ENCODE measurements at regions not wholly inside any gene's neighbourhood (a gene's known extent, or its start where the extent isn't known, plus 50 kb on each side); places are given as distances from the start of the nearest gene placed in this dataset.

DNA sequence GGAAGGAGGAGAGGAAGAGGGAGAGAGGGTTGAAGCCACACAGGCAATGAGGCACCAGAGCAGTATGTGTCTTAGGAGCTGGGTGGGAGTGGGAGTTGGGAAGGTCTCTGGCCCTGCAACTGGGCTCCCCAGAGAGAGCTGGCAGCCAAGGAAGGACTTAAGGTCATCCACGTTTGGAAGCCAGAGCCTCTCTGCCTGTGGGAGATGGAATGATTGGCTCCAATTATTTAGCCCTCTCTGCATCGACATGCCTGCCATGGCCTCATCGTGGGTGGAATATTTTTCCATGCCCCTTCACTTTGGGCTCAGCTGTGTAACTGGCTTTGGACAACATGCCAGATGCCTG, 478.5 kb downstream of the RPS24 start:
- Mint-ChIP-seq H3K36me3 (ENCODE audit: insufficient read depth, unreplicated experiment) (no peaks in the 10 kb centered on the region), H3K4me3 (ENCODE audit: low read depth, unreplicated experiment) (no peak overlapping the region), H3K9me3 (ENCODE audit: low read depth, unreplicated experiment) (no peaks in the 10 kb centered on the region), H3K4me1 (ENCODE audit: low read depth, unreplicated experiment) (no peaks in the 10 kb centered on the region), H3K27ac (ENCODE audit: unreplicated experiment) (no peak overlapping the region), H3K27me3 (ENCODE audit: unreplicated experiment) (peaks cover 93% of the 10 kb centered on the region)
- BruUV-seq (replicated peaks) = no TSS peak
- intact Hi-C loops (cut with micrococcal nuclease; ENCODE audit: unreplicated experiment) = no loop called here
- CTCF ChIA-PET = interaction anchor here (1.3 kb wide), 1 partner anchor 12 kb away, joined by 4 read pairs; no protein-coding TSS in a partner anchor
- TF ChIP-seq, protein P1, sequence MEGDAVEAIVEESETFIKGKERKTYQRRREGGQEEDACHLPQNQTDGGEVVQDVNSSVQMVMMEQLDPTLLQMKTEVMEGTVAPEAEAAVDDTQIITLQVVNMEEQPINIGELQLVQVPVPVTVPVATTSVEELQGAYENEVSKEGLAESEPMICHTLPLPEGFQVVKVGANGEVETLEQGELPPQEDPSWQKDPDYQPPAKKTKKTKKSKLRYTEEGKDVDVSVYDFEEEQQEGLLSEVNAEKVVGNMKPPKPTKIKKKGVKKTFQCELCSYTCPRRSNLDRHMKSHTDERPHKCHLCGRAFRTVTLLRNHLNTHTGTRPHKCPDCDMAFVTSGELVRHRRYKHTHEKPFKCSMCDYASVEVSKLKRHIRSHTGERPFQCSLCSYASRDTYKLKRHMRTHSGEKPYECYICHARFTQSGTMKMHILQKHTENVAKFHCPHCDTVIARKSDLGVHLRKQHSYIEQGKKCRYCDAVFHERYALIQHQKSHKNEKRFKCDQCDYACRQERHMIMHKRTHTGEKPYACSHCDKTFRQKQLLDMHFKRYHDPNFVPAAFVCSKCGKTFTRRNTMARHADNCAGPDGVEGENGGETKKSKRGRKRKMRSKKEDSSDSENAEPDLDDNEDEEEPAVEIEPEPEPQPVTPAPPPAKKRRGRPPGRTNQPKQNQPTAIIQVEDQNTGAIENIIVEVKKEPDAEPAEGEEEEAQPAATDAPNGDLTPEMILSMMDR (IDR thresholded peaks at IDR 0.05; ENCODE audit: unreplicated experiment) = no peak
- no peak for DNase-seq

DNA sequence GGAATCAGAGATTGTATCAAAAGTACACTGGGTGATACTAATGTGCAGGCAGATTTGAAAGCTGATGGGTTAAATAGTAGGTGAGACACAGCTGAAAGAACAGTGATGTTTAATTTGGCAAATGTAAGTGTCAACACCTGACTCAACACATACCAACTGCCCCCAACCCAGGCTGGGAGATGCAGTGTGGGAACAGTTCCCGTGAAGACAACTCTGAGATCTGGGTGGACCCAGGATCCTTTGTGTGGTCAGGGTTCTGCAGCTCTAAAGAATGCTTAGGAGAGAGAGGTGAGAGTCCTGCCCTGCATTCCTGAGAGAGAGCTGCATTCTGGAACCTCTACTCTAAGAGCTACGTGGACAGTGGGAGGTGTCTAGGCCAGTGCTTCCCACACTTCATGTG, 479.7 kb downstream of the RPS24 start:
- Mint-ChIP-seq H3K27ac (ENCODE audit: unreplicated experiment) (no peak overlapping the region), H3K4me3 (ENCODE audit: low read depth, unreplicated experiment) (no peak overlapping the region), H3K4me1 (ENCODE audit: low read depth, unreplicated experiment) (no peaks in the 10 kb centered on the region), H3K36me3 (ENCODE audit: insufficient read depth, unreplicated experiment) (no peaks in the 10 kb centered on the region), H3K9me3 (ENCODE audit: low read depth, unreplicated experiment) (no peaks in the 10 kb centered on the region), H3K27me3 (ENCODE audit: unreplicated experiment) (peaks cover 93% of the 10 kb centered on the region)
- TF ChIP-seq, protein P1 (IDR thresholded peaks at IDR 0.05; ENCODE audit: unreplicated experiment) = no peak
- intact Hi-C loops (cut with micrococcal nuclease; ENCODE audit: unreplicated experiment) = no loop called here
- no TSS peak for BruUV-seq (replicated peaks)
- DNase-seq = no peak
- CTCF ChIA-PET = interaction anchor here (1.4 kb wide), 1 partner anchor 54 kb away, joined by 3 read pairs; no protein-coding TSS in a partner anchor

DNA sequence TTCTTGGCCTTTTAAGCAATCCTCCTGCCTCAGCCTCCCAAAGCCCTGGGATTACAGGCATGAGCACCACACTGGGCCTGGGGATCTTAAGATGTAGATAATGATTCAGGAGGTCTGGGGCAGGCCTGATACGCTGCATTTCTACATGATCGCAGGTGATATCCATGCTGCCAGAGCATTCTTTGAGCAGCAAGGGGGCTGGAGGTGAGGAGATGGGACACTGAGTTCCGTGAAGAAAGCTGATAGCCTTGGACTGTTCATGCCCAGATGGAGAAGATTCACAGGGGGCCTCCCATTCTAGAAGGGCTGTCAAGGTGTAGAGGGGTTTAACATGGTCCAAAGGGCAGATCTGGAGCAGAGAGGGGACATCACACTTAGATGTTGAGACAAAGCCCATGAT, 480.3 kb downstream of the RPS24 start:
- no peak for DNase-seq
- no peaks in the 10 kb centered on the region for H3K4me1 Mint-ChIP-seq (ENCODE audit: low read depth, unreplicated experiment)

DNA sequence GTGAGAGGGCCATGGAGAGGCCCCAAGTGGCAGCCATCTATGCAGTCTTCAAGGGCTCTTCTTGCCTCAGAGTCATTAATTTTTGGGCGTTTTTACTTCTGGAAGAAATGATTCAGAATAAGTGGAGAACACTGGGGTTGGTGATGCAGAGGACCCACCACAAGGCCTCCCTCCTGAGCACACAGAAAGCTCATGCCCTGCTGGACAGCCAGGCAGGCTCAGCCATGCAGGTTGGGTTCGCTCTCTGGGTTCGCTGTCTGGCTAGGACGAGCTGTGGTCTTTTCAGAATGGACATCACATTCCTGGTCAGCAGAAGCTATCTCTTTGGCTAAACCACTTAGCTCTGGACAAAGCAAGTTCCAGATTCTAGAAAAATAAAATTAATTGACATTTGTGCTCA, 480.8 kb downstream of the RPS24 start:
- no peaks in the 10 kb centered on the region for H3K36me3 Mint-ChIP-seq (ENCODE audit: insufficient read depth, unreplicated experiment)
- no peak overlapping the region for H3K27ac Mint-ChIP-seq (ENCODE audit: unreplicated experiment)
- intact Hi-C loops (cut with micrococcal nuclease; ENCODE audit: unreplicated experiment) = no loop called here
- CTCF ChIA-PET = interaction anchor here (0.6 to 1.4 kb wide), 3 partner anchors 41 to 613 kb away, joined by 3 to 4 read pairs (median 3); no protein-coding TSS in a partner anchor
- H3K27me3 Mint-ChIP-seq (ENCODE audit: unreplicated experiment) = peaks cover 93% of the 10 kb centered on the region
- H3K4me1 Mint-ChIP-seq (ENCODE audit: low read depth, unreplicated experiment) = no peaks in the 10 kb centered on the region
- BruUV-seq (replicated peaks) = no TSS peak
- no peaks in the 10 kb centered on the region for H3K9me3 Mint-ChIP-seq (ENCODE audit: low read depth, unreplicated experiment)
- TF ChIP-seq, protein P1 (IDR thresholded peaks at IDR 0.05; ENCODE audit: unreplicated experiment) = no peak
- no peak overlapping the region for H3K4me3 Mint-ChIP-seq (ENCODE audit: low read depth, unreplicated experiment)
- no peak for DNase-seq

More for the DNA sequence above, 480.3 kb downstream of the RPS24 start:
- CTCF ChIA-PET = interaction anchor here (1.4 kb wide), 1 partner anchor 55 kb away, joined by 3 read pairs; no protein-coding TSS in a partner anchor
- TF ChIP-seq, protein P1 (IDR thresholded peaks at IDR 0.05; ENCODE audit: unreplicated experiment) = no peak
- no TSS peak for BruUV-seq (replicated peaks)
- Mint-ChIP-seq H3K27ac (ENCODE audit: unreplicated experiment) (no peak overlapping the region), H3K4me3 (ENCODE audit: low read depth, unreplicated experiment) (no peak overlapping the region), H3K27me3 (ENCODE audit: unreplicated experiment) (peaks cover 93% of the 10 kb centered on the region), H3K36me3 (ENCODE audit: insufficient read depth, unreplicated experiment) (no peaks in the 10 kb centered on the region), H3K9me3 (ENCODE audit: low read depth, unreplicated experiment) (no peaks in the 10 kb centered on the region)
- intact Hi-C loops (cut with micrococcal nuclease; ENCODE audit: unreplicated experiment) = no loop called here
